Right lobe of liver (tissue), 4 donors: ENCODE measurements at regions not wholly inside any gene's neighbourhood (a gene's known extent, or its start where the extent isn't known, plus 50 kb on each side); places are given as distances from the start of the nearest gene placed in this dataset.

ENCODE experiments used
- CTCF ChIP-seq, 4 donors: fragments of 200-600 bp in 3 of 4; fragments of 450-650 bp in 1 of 4; IDR thresholded peaks; one replicate each; pipeline versions ENCODE4 v1.5.1 to v1.8.0; 2016 to 2022; ENCODE audit warnings: antibody characterized with exemption in 4 of 4, mild to moderate bottlenecking in 2 of 4
- POLR2A ChIP-seq: fragments of 450-650 bp; IDR thresholded peaks from one replicate; pipeline ENCODE4 v1.6.1; 2017; ENCODE audit warnings: antibody characterized with exemption, mild to moderate bottlenecking
- donor health status: DM: no; HTN: no; CAD: no.
- donor health status: DM: no; HTN: no; CAD: no.
- donor health status: DM: no; HTN: yes; CAD: no.

GRCh38 chr5:27266184-27266583 lies 227.8 kb upstream of the CDH9 start:
- TF ChIP-seq CTCF (IDR thresholded peaks at IDR 0.05) (no peak), POLR2A (no peak)
